OCI-LY1 (cell line): ENCODE measurements at regions not wholly inside any gene's neighbourhood (a gene's known extent, or its start where the extent isn't known, plus 50 kb on each side); places are given as distances from the start of the nearest gene placed in this dataset.

ENCODE experiments used
- H2AFZ ChIP-seq: fragments of 200-600 bp; sonication (generic), shearing (Covaris generic); 2 replicates; pipeline ENCODE4 v1.6.0; 2014; ENCODE audit warnings: antibody characterized with exemption, mild to moderate bottlenecking, low read length
- H3F3A ChIP-seq: fragments of 200-600 bp; sonication (generic), shearing (Covaris generic); 2 replicates; pipeline ENCODE4 v1.6.0; 2014; ENCODE audit warnings: mild to moderate bottlenecking, antibody characterized with exemption, low read length, moderate library complexity; ENCODE audit not compliant: insufficient read depth
- H3K27ac ChIP-seq: fragments of 200-600 bp; sonication (generic); 2 replicates; pipeline ENCODE4 v1.5.1; 2014; ENCODE audit warnings: low read length, mixed run types, mild to moderate bottlenecking, low read depth; ENCODE audit not compliant: poor library complexity, severe bottlenecking
- H3K27me3 ChIP-seq: fragments of 200-600 bp; sonication (generic); 2 replicates; pipeline ENCODE4 v1.6.0; 2014; ENCODE audit warnings: antibody characterized with exemption, mild to moderate bottlenecking, low read length, moderate library complexity; ENCODE audit not compliant: insufficient read depth
- H3K36me3 ChIP-seq: fragments of 200-600 bp; sonication (generic); 2 replicates; pipeline ENCODE4 v1.6.1; 2014; ENCODE audit warnings: mild to moderate bottlenecking, antibody characterized with exemption, low read length, moderate library complexity, mixed read lengths; ENCODE audit not compliant: insufficient read depth
- H3K4me1 ChIP-seq: fragments of 200-600 bp; sonication (generic); 2 replicates; pipeline ENCODE4 v1.5.1; 2014; ENCODE audit warnings: mild to moderate bottlenecking, low read length, moderate library complexity; ENCODE audit not compliant: insufficient read depth, severe bottlenecking
- H3K4me2 ChIP-seq: fragments of 200-600 bp; sonication (generic), shearing (Covaris generic); 2 replicates; pipeline ENCODE4 v1.6.1; 2014; ENCODE audit warnings: low read length
- H3K4me3 ChIP-seq: fragments of 200-600 bp; sonication (generic); 2 replicates; pipeline ENCODE4 v1.5.1; 2014; ENCODE audit warnings: low read length, low read depth, mild to moderate bottlenecking, mixed read lengths; ENCODE audit not compliant: poor library complexity, severe bottlenecking
- H3K79me2 ChIP-seq: fragments of 200-600 bp; shearing (Covaris generic); 2 replicates; pipeline ENCODE4 v1.6.1; 2016; ENCODE audit warnings: mixed run types, low read length, mixed read lengths; ENCODE audit not compliant: insufficient read depth
- H3K9ac ChIP-seq: fragments of 200-600 bp; sonication (generic), shearing (Covaris generic); 2 replicates; pipeline ENCODE4 v1.6.1; 2014; ENCODE audit warnings: mild to moderate bottlenecking, low read length, mixed read lengths
- H3K9me2 ChIP-seq: fragments of 200-600 bp; sonication (generic), shearing (Covaris generic); 2 replicates; pipeline ENCODE4 v1.6.1; 2014; ENCODE audit warnings: low read depth, mild to moderate bottlenecking, low read length, mixed read lengths
- H3K9me3 ChIP-seq: fragments of 200-600 bp; shearing (Covaris generic); 2 replicates; pipeline ENCODE4 v1.6.1; 2014; ENCODE audit warnings: low read length, mixed read lengths
- H4K20me1 ChIP-seq: fragments of 200-600 bp; sonication (generic), shearing (Covaris generic); 2 replicates; pipeline ENCODE4 v1.6.0; 2016; ENCODE audit warnings: mild to moderate bottlenecking, low read length; ENCODE audit not compliant: insufficient read depth
- EZH2 ChIP-seq: fragments of 200-600 bp; sonication (generic), shearing (Covaris generic); IDR thresholded peaks from 2 replicates; pipeline ENCODE4 v1.8.0; 2017; ENCODE audit warnings: borderline replicate concordance, mixed run types, mild to moderate bottlenecking, antibody characterized with exemption, low read length, moderate library complexity, mixed read lengths
- TF ChIP-seq, protein P1 (sequence below): fragments of 200-600 bp; sonication (generic), shearing (Covaris generic); IDR thresholded peaks from 2 replicates; pipeline ENCODE4 v1.5.1; 2017; ENCODE audit warnings: mild to moderate bottlenecking, antibody characterized with exemption, low read length, moderate library complexity, mixed read lengths

DNA sequence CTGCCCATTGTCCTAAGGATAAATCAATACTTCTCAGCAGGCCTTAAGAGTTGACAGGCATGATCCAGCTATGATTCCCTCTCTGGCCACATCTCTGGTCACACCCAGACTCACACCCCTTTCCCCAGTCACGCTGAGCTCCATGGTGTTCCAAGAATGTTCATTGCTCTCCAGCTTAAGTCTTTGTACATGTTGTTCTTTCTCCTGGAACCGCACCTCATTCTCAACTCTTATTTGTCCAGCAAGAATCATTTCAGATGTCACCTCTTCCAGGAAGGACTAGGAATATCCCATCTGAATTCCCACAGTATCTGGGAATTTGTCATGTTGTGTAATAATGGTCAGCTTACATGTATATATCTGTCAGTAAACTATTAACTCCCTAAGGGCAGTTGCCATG lies 118.3 kb upstream of the GALNT15 start:
- no peak overlapping the region for H3K27ac ChIP-seq
- no peak overlapping the region for H3K4me3 ChIP-seq
- TF ChIP-seq, protein P1, sequence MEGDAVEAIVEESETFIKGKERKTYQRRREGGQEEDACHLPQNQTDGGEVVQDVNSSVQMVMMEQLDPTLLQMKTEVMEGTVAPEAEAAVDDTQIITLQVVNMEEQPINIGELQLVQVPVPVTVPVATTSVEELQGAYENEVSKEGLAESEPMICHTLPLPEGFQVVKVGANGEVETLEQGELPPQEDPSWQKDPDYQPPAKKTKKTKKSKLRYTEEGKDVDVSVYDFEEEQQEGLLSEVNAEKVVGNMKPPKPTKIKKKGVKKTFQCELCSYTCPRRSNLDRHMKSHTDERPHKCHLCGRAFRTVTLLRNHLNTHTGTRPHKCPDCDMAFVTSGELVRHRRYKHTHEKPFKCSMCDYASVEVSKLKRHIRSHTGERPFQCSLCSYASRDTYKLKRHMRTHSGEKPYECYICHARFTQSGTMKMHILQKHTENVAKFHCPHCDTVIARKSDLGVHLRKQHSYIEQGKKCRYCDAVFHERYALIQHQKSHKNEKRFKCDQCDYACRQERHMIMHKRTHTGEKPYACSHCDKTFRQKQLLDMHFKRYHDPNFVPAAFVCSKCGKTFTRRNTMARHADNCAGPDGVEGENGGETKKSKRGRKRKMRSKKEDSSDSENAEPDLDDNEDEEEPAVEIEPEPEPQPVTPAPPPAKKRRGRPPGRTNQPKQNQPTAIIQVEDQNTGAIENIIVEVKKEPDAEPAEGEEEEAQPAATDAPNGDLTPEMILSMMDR = no peak
- TF ChIP-seq EZH2 = no peak
- no peaks in the 10 kb centered on the region for H3K27me3 ChIP-seq
- no peaks in the 10 kb centered on the region for H4K20me1 ChIP-seq
- H2AFZ ChIP-seq = no peak overlapping the region
- H3K9me2 ChIP-seq = no peaks in the 10 kb centered on the region
- H3K4me1 ChIP-seq = no peaks in the 10 kb centered on the region
- no peaks in the 10 kb centered on the region for H3K9me3 ChIP-seq
- no peak overlapping the region for H3K4me2 ChIP-seq
- H3K36me3 ChIP-seq = no peaks in the 10 kb centered on the region
- no peaks in the 10 kb centered on the region for H3K79me2 ChIP-seq
- H3K9ac ChIP-seq = no peak overlapping the region
- no peaks in the 10 kb centered on the region for H3F3A ChIP-seq

DNA sequence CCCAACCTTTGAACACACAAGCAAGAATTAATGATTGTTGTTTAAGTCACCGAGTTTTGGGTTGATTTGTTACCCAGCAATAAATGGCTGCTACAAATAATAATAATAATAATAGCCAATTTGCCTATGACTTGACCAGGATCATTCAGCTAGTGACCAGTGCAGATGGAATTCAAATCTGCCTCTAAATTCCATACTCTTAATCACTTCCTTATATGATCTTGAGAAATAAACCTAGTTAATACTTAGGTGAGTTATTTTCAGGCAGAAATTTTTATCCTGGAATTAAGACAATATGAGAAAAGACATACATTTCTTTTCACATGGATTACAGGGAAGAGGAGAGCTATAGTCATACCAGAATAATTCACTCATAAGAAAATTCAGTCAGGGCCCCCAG lies 116.0 kb upstream of the GALNT15 start:
- H3K36me3 ChIP-seq = no peaks in the 10 kb centered on the region

DNA sequence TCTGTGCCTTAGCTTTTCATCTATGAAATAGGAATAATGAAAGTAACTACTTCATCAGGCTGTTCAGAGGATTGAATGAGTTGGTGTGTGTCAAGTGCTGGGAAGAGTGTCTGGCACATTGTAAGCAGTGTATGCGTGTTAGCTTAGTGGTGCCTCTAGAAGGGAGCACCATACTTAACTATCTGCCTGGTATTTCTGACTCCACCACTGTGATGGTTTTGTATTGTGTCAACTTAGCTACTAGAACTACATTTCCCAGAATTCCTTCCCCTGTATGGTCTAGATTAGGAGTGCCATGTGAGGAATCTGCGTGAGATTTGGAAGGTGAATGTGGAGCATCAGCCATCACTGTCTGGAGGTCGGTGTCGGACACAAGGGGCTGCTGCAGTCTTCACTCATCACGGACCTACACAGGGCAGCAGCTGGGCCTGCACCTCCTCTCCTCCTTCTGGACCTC lies 115.4 kb upstream of the GALNT15 start:
- Histone ChIP-seq H3K36me3 (no peaks in the 10 kb centered on the region), H3K9ac (no peak overlapping the region), H3K9me3 (no peaks in the 10 kb centered on the region), H3K9me2 (no peaks in the 10 kb centered on the region), H2AFZ (no peak overlapping the region), H3K4me3 (no peak overlapping the region), H3K79me2 (no peaks in the 10 kb centered on the region), H3K4me1 (no peaks in the 10 kb centered on the region), H4K20me1 (no peaks in the 10 kb centered on the region), H3K27ac (no peak overlapping the region), H3F3A (no peaks in the 10 kb centered on the region), H3K27me3 (no peaks in the 10 kb centered on the region), H3K4me2 (no peak overlapping the region)
- TF ChIP-seq EZH2 = no peak
- TF ChIP-seq, protein P1 = no peak

More for the DNA sequence above, 116.0 kb upstream of the GALNT15 start:
- no peak for TF ChIP-seq EZH2
- TF ChIP-seq, protein P1 = no peak
- Histone ChIP-seq H3K9me3 (no peaks in the 10 kb centered on the region), H3K27me3 (no peaks in the 10 kb centered on the region), H4K20me1 (no peaks in the 10 kb centered on the region), H3K79me2 (no peaks in the 10 kb centered on the region), H3K9ac (no peak overlapping the region), H3K4me1 (no peaks in the 10 kb centered on the region), H3K27ac (no peak overlapping the region), H3K4me2 (no peak overlapping the region), H3K4me3 (no peak overlapping the region), H2AFZ (no peak overlapping the region), H3K9me2 (no peaks in the 10 kb centered on the region), H3F3A (no peaks in the 10 kb centered on the region)
